H1 (cell line): ENCODE measurements at regions not wholly inside any gene's neighbourhood (a gene's known extent, or its start where the extent isn't known, plus 50 kb on each side); places are given as distances from the start of the nearest gene placed in this dataset.
A peak's percentile ranks its signal among the peaks of the same experiment; 100 is the strongest.

Experiments
- CTCF ChIA-PET: fragments of 300-600 bp; sonication (Branson Sonifier 250); formaldehyde crosslinking; loops from one replicate; lab custom pipeline; 2021; ENCODE audit not compliant: partially characterized antibody; lab: Charles Lee
- POLR2A ChIA-PET: fragments of 300-600 bp; sonication (Branson Sonifier 250); formaldehyde crosslinking; loops from one replicate; lab custom pipeline; 2021; ENCODE audit warnings: inconsistent platforms; ENCODE audit not compliant: partially characterized antibody; lab: Charles Lee
- DNase-seq, 2 experiments: peaks; one replicate each; pipeline versions ENCODE4 v3.0.0 to v3.0.0-alpha.2; 2010 to 2022; ENCODE audit warnings: low spot score in 2 of 2, low read depth in 1 of 2, mixed read lengths in 1 of 2
- FAIRE-seq: peaks from 2 replicates; lab custom pipeline; 2011; peaks lifted over from hg19 to GRCh38; lab: Jason Lieb, UNC
- H2AFZ ChIP-seq: 2 replicates; pipeline ENCODE4 v1.8.1; 2012; ENCODE audit warnings: low read length, inconsistent platforms
- H2AK5ac ChIP-seq: 2 replicates; pipeline ENCODE4 v1.6.1; 2013; ENCODE audit warnings: low read depth, low read length
- H2BK120ac ChIP-seq: replicated peaks from 2 replicates; pipeline ENCODE3; 2013; ENCODE audit warnings: low read depth, low read length, inconsistent platforms
- H2BK12ac ChIP-seq: 2 replicates; pipeline ENCODE4 v1.6.1; 2013; ENCODE audit warnings: low read depth, low read length
- H2BK15ac ChIP-seq: 2 replicates; pipeline ENCODE4 v1.6.1; 2013; ENCODE audit warnings: low read length
- H2BK20ac ChIP-seq: 2 replicates; pipeline ENCODE4 v1.6.1; 2013; ENCODE audit warnings: low read length
- H2BK5ac ChIP-seq: 2 replicates; pipeline ENCODE4 v1.6.1; 2013; ENCODE audit warnings: low read depth, low read length
- H3K14ac ChIP-seq: 2 replicates; pipeline ENCODE4 v1.6.1; 2013; ENCODE audit warnings: inconsistent platforms; ENCODE audit not compliant: insufficient read length
- H3K18ac ChIP-seq: 2 replicates; pipeline ENCODE4 v1.6.1; 2013; ENCODE audit warnings: low read length; ENCODE audit errors: extremely low read depth
- H3K23ac ChIP-seq: 2 replicates; pipeline ENCODE4 v1.6.1; 2013; ENCODE audit warnings: inconsistent platforms; ENCODE audit not compliant: insufficient read length
- H3K23me2 ChIP-seq: 2 replicates; pipeline ENCODE4 v1.6.1; 2013; ENCODE audit warnings: low read depth, low read length
- H3K27ac ChIP-seq: 2 replicates; pipeline ENCODE4 v1.6.1; 2011; ENCODE audit warnings: low read depth, low read length, inconsistent platforms
- H3K27me3 ChIP-seq, 4 experiments: replicated peaks in 1 of 4; 1 replicate in 1 of 4; 2 replicates in 3 of 4; pipeline versions ENCODE4 v1.6.1 to v1.8.1; 2011 to 2013; ENCODE audit warnings: low read length in 3 of 4, mild to moderate bottlenecking in 3 of 4, inconsistent platforms in 2 of 4, mixed read lengths in 2 of 4, moderate library complexity in 1 of 4; ENCODE audit not compliant: control insufficient read depth in 3 of 4, insufficient read depth in 3 of 4; ENCODE audit errors: extremely low read depth in 1 of 4
- H3K36me3 ChIP-seq, 4 experiments: 2 replicates each; pipeline versions ENCODE4 v1.6.1 to v1.8.1; 2011 to 2013; ENCODE audit warnings: mild to moderate bottlenecking in 4 of 4, low read length in 3 of 4, moderate library complexity in 2 of 4, control low read depth in 1 of 4, inconsistent platforms in 1 of 4; ENCODE audit not compliant: insufficient read depth in 4 of 4, control insufficient read depth in 2 of 4
- H3K4ac ChIP-seq: replicated peaks from 2 replicates; pipeline ENCODE3; 2013; ENCODE audit warnings: low read length, low read depth, mixed read lengths, inconsistent platforms; ENCODE audit not compliant: insufficient read length
- H3K4me1 ChIP-seq, 4 experiments: replicated peaks in 1 of 4; 1 replicate in 1 of 4; 2 replicates in 3 of 4; pipeline versions ENCODE4 v1.6.1 to v1.8.1; 2011 to 2013; ENCODE audit warnings: low read length in 3 of 4, inconsistent platforms in 2 of 4, mixed read lengths in 1 of 4; ENCODE audit not compliant: insufficient read depth in 4 of 4, control insufficient read depth in 3 of 4
- H3K4me2 ChIP-seq, 2 experiments: 2 replicates each; pipeline versions ENCODE4 v1.6.1 to v1.8.1; 2011 to 2013; ENCODE audit warnings: low read depth in 2 of 2, low read length in 2 of 2, control low read depth in 1 of 2, inconsistent platforms in 1 of 2, mild to moderate bottlenecking in 1 of 2; ENCODE audit not compliant: insufficient read depth in 1 of 2
- H3K4me3 ChIP-seq, 4 experiments: fragments of 200-600, 300-600 bp in 1 of 4; sonication (generic), shearing (Covaris generic), sonication (Bioruptor Twin) in 1 of 4; 2 replicates each; pipeline versions ENCODE4 v1.5.1 to v1.8.1; 2011 to 2016; ENCODE audit warnings: low read length in 4 of 4, low read depth in 3 of 4, control low read depth in 2 of 4, inconsistent platforms in 2 of 4, mild to moderate bottlenecking in 2 of 4, mixed read lengths in 1 of 4, moderate library complexity in 1 of 4; ENCODE audit not compliant: insufficient read depth in 2 of 4; ENCODE audit errors: extremely low read depth in 1 of 4
- H3K56ac ChIP-seq: replicated peaks from 2 replicates; pipeline ENCODE3; 2013; ENCODE audit warnings: low read depth, mild to moderate bottlenecking, mixed read lengths, low read length, inconsistent platforms; ENCODE audit not compliant: insufficient read length
- H3K79me1 ChIP-seq: 2 replicates; pipeline ENCODE4 v1.6.1; 2013; ENCODE audit warnings: low read depth, low read length, control low read depth
- H3K79me2 ChIP-seq, 2 experiments: 2 replicates each; pipeline versions ENCODE4 v1.6.1 to v1.8.1; 2012 to 2013; ENCODE audit warnings: low read length in 2 of 2, mild to moderate bottlenecking in 2 of 2, inconsistent platforms in 1 of 2; ENCODE audit not compliant: insufficient read depth in 2 of 2, control insufficient read depth in 1 of 2
- H3K9ac ChIP-seq, 4 experiments: replicated peaks in 1 of 4; 1 replicate in 1 of 4; 2 replicates in 3 of 4; pipeline versions ENCODE4 v1.6.1 to v1.8.1; 2011 to 2013; ENCODE audit warnings: low read depth in 3 of 4, low read length in 3 of 4, control low read depth in 2 of 4, mild to moderate bottlenecking in 2 of 4, moderate library complexity in 2 of 4, inconsistent platforms in 1 of 4; ENCODE audit errors: extremely low read depth in 1 of 4
- H3K9me3 ChIP-seq, 2 experiments: 2 replicates each; pipeline versions ENCODE4 v1.6.1 to v1.8.1; 2012 to 2013; ENCODE audit warnings: mild to moderate bottlenecking in 2 of 2, moderate library complexity in 2 of 2, control low read depth in 1 of 2, inconsistent platforms in 1 of 2, low read depth in 1 of 2, low read length in 1 of 2, mixed read lengths in 1 of 2; ENCODE audit not compliant: insufficient read depth in 2 of 2
- H4K20me1 ChIP-seq, 2 experiments: replicated peaks in 1 of 2; 2 replicates each; pipeline versions ENCODE3 to v1.8.1; 2011 to 2013; ENCODE audit warnings: inconsistent platforms in 2 of 2, low read length in 2 of 2, mild to moderate bottlenecking in 1 of 2; ENCODE audit not compliant: insufficient read depth in 2 of 2, control insufficient read depth in 1 of 2
- H4K5ac ChIP-seq: 2 replicates; pipeline ENCODE4 v1.6.1; 2013; ENCODE audit warnings: low read length, low read depth, mixed read lengths, inconsistent platforms; ENCODE audit not compliant: insufficient read length
- H4K8ac ChIP-seq: 2 replicates; pipeline ENCODE4 v1.8.0; 2013; ENCODE audit warnings: mild to moderate bottlenecking, moderate library complexity, low read length, inconsistent platforms; ENCODE audit not compliant: insufficient read depth; ENCODE audit errors: extremely low read depth
- H4K91ac ChIP-seq: replicated peaks from 2 replicates; pipeline ENCODE3; 2013; ENCODE audit warnings: low read length, mixed read lengths, inconsistent platforms; ENCODE audit not compliant: insufficient read length
- BCL11A ChIP-seq, 2 experiments: IDR thresholded peaks; one replicate each; pipeline ENCODE4 v1.6.1; 2011; ENCODE audit warnings: low read depth in 2 of 2, low read length in 2 of 2, mild to moderate bottlenecking in 2 of 2
- CBX8 ChIP-seq: fragments of 300-800, 300-1000 bp; sonication (generic); IDR thresholded peaks from 2 replicates; pipeline ENCODE4 v1.7.1; 2016; ENCODE audit warnings: low read depth, low read length, borderline replicate concordance
- MAFK ChIP-seq: IDR thresholded peaks from 2 replicates; pipeline ENCODE4 v1.6.1; 2012; ENCODE audit warnings: low read depth, mild to moderate bottlenecking, improper control_type of control experiment, low read length
- WGBS, 2 experiments: shearing (Covaris generic) in 1 of 2; methylation state at CpG; one replicate each; pipeline versions ENCODE4 v1.1.6 to v1.1.7; 2013 to 2015; ENCODE audit warnings: low lambda C conversion rate in 2 of 2, mixed read lengths in 2 of 2, inconsistent platforms in 1 of 2, low coverage in 1 of 2, missing lambda C conversion rate in 1 of 2; ENCODE audit not compliant: insufficient replicate concordance in 2 of 2, insufficient coverage in 1 of 2, insufficient read length in 1 of 2; ENCODE audit errors: extremely low coverage in 1 of 2, missing lambda C conversion rate in 1 of 2; 5-methylcytosine and 5-hydroxymethylcytosine counted together

DNA sequence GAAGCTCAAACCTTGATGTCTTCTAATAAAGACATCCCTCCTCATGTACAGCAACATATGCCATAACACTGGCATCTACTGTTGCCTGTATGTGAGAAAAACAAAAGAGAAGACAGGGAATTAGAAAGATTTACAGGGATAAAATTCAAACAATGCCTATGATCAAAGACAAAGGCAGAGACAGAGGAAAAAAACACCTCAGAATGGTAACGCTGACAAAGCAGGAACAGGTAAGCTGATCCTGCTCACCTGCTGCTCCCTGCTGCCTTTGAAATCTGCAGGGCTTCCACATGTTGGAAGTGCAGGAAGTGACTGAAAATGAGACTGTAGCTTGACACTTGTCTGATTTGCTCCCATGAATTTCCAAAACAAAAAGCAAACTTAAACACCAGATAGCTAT lies 90.2 kb upstream of the DNAJC10 start:
- POLR2A ChIA-PET = no interaction called here
- TF ChIP-seq BCL11A (IDR thresholded peaks at IDR 0.05; ENCODE audit: low read depth in 2 of 2, low read length in 2 of 2) (no peak), MAFK (peak; percentile 16; the same call in 1 of the 2 replicates), CBX8 (no peak)

More for the DNA sequence above, 90.2 kb upstream of the DNAJC10 start:
- no peak overlapping the region for H2AFZ ChIP-seq
- no peak overlapping the region for H3K18ac ChIP-seq
- peak overlapping the region in 1 of 4 experiments; percentile 13; a peak in 1 of 7 replicates for H3K9ac ChIP-seq
- no peak overlapping the region for H2BK15ac ChIP-seq
- FAIRE-seq (peak; percentile 70), DNase-seq (no peak)
- H3K23me2 ChIP-seq = no peaks in the 10 kb centered on the region
- H2BK120ac ChIP-seq = no peak overlapping the region
- no peak overlapping the region for H3K56ac ChIP-seq
- H3K79me2 ChIP-seq = no peaks in the 10 kb centered on the region
- no peak overlapping the region for H3K14ac ChIP-seq
- no peak overlapping the region for H4K5ac ChIP-seq
- no peaks in the 10 kb centered on the region for H3K36me3 ChIP-seq
- no peaks in the 10 kb centered on the region for H3K9me3 ChIP-seq
- no peak overlapping the region for H2AK5ac ChIP-seq
- WGBS, 2 experiments = 5% methylated on average over 1 of the region's 1 CpG; no CpG with 5 or more reads in 1 of the 2 experiments
- no peak overlapping the region for H3K4ac ChIP-seq
- no peaks in the 10 kb centered on the region for H4K20me1 ChIP-seq
- H3K4me3 ChIP-seq = no peak overlapping the region
- H3K4me2 ChIP-seq = 0 out of 4 replicates have a peak overlapping the region, but pooled peaks of 1 of the 2 experiments have one; percentile 9
- no peak overlapping the region for H3K27ac ChIP-seq
- H2BK5ac ChIP-seq = no peak overlapping the region
- no peak overlapping the region for H4K8ac ChIP-seq
- H3K23ac ChIP-seq = no peak overlapping the region
- H3K27me3 ChIP-seq = no peaks in the 10 kb centered on the region
- no peak overlapping the region for H2BK20ac ChIP-seq
- H2BK12ac ChIP-seq = no peak overlapping the region
- CTCF ChIA-PET = interaction anchor here (1.9 to 2.2 kb wide), 2 partner anchors 9 to 11 kb away, joined by 5 read pairs; no protein-coding TSS in a partner anchor
- H4K91ac ChIP-seq = no peak overlapping the region
- peaks cover 0 to 10% (median 3%) of the 10 kb centered on the region in 4 experiments; a peak in 3 of 7 replicates for H3K4me1 ChIP-seq
- H3K79me1 ChIP-seq = no peaks in the 10 kb centered on the region
